DND-41 (cell line): ENCODE measurements at regions not wholly inside any gene's neighbourhood (a gene's known extent, or its start where the extent isn't known, plus 50 kb on each side); places are given as distances from the start of the nearest gene placed in this dataset.

Experiments used
- CTCF ChIP-seq: IDR thresholded peaks from 2 replicates; pipeline ENCODE4 v1.5.1; 2012; ENCODE audit warnings: borderline replicate concordance, low read length, moderate library complexity, mild to moderate bottlenecking; ENCODE audit not compliant: poor library complexity, severe bottlenecking; ENCODE audit errors: extremely low read depth
- EZH2 ChIP-seq: IDR thresholded peaks from 3 replicates; pipeline ENCODE4 v1.6.1; 2012; ENCODE audit warnings: borderline replicate concordance, low read depth, mild to moderate bottlenecking, moderate library complexity, low read length, inconsistent platforms; ENCODE audit not compliant: severe bottlenecking

GRCh38 chr18:4677006-4677405, 221.9 kb upstream of the DLGAP1 start:
- TF ChIP-seq EZH2, result no peak
- no peak for TF ChIP-seq CTCF
